Activated CD4-positive, alpha-beta T cell treated with anti-CD3 and anti-CD28 coated beads for 24 hours (primary cell): ENCODE measurements at regions not wholly inside any gene's neighbourhood (a gene's known extent, or its start where the extent isn't known, plus 50 kb on each side); places are given as distances from the start of the nearest gene placed in this dataset.
"Not testable (repeated sequence)": the region's sequence is repeated elsewhere in the genome, so short reads cannot be mapped to it uniquely, and the experiment has no call there.

Source experiments
- DNase-seq, 2 donors: peaks; one replicate each; pipeline ENCODE4 v3.0.0-alpha.2; 2020; ENCODE audit warnings: low read depth in 2 of 2

DNA sequence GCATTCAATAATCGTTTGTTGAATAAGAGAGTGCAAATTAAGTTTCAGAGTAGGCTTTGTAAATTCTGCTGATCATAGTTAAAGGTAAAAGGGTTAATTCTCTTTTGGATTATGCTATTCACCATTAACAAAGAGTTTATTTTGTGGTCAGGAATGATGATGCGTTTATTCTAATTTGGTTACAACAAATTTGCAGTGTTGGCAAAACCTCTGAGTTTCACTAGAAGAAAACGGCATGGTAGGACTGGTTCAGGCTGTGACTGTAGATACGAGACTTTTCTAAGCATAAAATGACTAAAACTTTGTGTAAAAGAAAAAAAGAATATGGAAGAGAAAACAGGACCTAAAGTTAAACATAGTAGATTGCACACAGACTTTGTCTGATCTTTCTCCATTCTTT is 234.7 kb downstream of the TLR4 start:
- DNase-seq: no peak

DNA sequence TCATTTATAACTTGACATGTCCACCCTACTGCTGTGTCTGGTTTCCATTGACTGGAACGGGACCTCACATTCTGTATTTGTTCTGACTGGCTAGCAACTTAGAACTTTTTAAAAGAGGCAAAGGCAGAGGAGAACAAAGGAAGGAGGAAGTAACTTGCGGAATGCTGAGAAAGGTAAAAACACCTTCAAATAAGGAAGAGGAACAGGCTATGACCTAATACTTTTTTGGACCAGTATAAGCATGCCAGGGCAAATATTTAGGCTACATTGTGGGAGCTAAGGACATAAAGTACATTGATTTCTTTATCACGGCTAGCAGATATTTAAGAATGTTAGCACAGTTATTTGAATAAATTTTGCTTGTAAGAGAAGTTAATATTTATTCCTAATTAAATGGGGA is 240.5 kb downstream of the TLR4 start:
- not testable (repeated sequence) for DNase-seq

DNA sequence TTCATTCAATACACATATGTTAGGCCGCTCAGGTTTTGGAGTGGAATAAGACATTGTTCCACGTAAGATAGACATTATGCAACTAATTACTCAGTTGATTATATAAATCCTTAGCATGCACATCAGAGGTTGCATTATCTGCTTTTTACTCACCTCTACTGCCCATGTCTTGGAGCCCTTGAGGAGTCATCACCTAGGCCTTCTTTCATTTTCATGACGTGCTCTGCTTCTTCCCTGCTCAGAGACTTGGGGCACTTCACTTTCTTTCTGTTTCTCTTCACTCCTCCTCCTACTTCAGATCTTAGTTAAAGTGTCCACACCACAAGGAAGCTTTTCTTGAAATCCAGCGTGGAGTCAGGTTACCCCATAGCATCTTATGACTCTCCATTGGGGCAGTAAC is 241.1 kb downstream of the TLR4 start:
- no peak for DNase-seq

DNA sequence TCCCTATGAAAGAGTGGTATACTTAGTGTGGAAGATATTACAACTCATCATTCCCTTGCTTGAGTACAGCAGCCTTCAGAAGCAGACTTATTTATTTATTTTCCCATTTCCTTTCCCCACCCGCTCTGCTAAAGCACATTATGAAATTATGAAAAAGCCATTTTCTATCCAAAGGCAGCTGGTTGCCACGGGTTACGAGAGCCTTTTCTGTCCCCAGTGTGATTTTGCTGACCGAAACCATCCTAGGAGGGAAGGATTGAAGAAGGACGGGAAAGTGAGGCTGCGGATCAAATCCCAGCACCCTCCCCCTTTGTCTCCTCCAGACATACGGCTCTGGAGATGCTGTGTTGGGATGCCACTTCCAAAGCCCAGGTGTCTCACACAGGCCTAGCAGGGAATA is 246.9 kb downstream of the TLR4 start:
- DNase-seq: no peak

DNA sequence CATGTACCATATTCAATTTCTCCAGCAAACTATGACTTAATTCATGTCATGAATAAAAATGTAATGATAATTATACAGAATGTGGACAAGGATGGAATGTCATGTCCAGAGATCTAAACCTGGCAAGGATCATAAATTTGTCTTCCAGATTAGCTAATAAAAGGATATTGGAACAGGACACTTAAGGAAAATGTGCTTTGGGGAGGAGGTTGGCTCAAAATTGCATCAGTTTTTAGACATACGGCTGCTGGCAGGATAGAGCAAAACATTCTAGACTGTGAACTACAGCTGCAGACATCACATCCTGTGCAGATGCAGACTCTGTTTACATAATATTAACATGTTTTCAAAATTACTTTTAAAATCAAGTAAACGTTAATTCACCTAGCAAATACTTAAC is 248.4 kb downstream of the TLR4 start:
- DNase-seq: no peak

DNA sequence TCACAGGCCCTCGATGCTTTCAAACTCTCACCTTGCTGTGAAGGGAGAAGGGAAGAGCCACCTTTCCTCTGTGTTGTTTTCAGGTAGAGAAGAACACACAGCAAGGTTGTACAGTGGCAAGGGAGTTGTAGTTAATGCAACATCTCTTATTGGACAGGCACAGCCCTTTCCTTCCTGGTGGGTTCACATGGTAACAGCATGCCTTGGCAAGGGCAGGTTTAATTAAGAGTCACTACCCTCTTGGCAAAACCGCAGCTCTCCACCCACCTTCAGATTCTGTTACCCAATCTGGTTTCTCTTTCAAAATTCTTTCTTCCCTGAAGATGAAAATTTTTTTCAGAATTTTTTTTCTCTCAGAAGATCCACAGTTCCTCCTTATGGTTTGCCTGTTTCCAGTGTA is 253.1 kb downstream of the TLR4 start:
- no peak for DNase-seq

DNA sequence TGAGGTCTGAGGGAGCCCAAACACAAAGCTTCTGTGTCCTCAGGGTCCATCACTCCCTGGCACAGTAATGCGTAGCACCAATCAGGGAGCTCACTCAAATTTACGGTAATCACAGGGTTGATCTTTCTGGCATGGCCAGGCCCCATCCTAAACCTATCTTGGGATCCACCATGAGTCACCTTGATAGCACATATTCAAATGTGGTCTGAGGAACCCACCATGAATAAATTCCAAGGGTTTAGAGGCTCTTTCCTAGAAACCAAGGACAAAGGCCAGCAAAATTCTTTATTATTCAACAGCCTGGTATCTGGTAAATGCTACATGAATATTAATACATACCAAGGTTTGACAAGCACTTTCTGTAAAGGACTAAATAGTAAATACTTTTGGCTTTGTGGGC is 254.5 kb downstream of the TLR4 start:
- DNase-seq: no peak

DNA sequence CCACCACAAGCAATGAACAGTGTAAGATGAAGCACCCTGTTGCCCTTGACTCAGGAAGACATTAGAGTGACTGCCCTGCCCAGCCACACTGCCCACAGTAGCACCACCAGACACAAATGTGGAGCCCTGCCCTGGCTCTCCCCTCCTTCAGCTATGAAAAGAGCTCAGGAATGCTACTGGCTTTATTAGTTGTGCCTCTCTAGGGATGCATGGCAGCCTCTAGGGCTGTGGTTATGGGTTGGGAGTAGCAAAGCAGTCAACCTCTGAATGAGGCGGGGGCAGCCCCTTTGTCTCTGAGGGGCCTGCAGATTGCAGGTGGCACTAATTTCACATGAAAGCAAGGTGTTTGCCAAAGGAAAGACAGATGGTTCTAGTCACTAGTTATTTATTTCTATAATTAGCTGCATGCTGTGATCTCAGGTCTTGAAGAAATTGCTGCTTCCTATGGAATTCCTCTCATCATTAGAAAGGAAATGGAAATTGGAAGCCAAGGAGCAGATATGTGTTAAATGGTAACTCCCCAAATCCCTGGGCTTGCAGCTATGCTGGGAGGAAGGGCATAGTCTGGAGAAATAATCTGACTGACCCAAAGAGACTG is 259.4 kb downstream of the TLR4 start:
- no peak for DNase-seq

DNA sequence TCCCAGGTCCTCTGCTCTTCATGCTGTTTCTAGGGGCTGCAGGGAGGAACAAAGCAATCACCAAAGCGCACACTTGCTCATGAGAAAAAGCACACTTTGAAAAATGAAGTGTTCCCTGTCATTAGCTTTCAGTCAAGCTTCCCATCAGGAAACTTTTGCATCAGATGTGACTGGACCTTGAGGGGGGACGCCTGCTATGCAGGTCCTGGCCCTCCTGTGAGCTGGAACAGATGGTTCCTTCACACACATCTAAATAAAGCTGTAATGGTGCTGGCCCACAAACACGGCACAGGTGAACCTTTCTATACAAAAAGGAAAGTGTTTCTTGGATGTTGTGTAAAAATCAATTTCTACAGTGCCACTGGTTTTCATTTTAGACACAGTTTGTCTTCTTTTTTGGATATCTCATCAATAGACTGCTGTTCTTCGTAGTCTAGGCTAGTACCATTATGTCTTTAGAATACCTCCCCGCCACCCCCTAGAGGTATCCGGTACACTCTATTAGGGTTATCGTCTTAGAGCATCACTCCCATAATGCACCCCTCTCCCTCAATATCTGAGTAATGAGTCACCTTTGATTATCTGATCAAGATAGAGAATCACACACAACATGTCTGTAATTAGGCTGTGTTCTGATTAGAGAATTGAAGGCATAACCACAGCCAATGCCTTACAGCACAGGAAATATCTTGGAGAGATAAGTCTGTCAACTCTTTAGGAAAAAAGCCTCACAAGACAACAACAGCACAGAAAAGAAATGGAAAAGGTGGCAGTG is 266.3 kb downstream of the TLR4 start:
- DNase-seq: no peak

DNA sequence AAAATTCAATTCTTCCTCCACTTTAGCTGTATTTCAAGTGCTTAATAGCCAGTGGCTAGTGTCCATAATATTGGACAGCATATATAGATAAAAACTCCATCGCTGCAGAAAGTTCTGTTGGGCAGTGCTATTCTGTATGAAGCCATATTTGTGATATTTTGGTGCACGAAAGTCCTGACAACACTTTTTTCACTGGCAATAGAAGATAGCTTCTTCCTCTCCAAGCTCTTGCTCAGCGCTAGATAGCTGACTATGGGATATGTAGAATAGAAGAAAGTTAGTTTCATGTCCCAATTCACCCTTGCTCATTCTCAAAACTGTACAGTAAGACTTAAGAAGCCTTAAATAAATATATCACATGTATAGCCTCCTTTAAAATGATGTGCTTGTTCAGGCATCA is 269.9 kb downstream of the TLR4 start:
- no peak for DNase-seq

DNA sequence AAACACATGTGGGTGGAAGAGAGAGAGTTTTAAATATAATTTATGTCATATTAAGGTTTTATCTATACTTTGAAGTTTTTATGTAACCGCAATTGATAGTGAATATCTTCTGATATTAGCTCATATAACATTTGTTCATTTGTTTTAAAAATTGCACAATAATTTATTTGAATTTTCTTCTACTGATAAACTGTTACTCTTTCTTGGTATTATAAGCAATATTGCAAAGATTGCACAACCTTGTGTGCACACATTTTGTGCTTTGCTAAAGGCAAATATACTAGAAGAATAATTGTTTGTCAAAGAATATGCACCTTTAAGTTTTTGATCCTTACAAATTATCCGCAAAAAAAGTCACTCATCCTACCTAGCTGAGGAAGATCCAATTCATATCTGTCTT is 275.7 kb downstream of the TLR4 start:
- DNase-seq: no peak

DNA sequence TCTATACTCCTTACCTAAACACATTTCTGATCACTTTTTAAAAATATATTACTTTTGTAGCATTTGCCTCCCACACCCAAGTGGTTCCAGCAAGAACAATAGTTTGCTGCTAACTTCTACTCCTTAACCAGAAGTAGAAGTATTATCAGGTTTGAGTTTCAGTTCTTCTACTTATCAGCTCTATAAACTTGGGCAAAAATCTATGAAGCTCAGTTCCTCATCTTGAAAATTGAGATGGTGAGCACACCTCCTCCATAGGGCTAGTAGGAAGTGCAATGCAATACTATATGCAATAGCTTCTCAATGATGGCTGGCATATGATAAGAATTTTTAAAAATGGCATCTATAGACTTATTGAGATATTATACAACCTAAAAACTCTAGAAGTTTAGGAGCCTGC is 283.7 kb downstream of the TLR4 start:
- DNase-seq: no peak

DNA sequence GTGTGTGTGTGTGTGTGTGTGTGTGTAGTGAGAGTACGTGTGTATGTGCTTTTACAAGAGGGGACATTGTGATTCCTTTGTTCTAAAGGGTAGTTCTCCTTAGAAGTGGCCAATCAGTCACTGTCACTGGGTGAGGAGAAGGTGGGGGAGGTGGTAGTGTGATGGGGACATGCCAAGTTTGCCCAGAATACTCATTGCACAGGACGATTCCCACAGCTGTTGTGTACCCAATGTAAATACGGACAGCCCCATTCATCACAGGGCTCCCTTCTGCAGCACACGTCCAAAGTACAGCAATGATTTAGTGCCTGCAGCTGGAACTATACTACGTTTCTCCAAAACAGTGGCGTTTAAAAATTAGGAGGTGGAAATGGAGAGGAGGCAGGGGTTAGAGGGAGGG is 287.8 kb downstream of the TLR4 start:
- DNase-seq: no peak

DNA sequence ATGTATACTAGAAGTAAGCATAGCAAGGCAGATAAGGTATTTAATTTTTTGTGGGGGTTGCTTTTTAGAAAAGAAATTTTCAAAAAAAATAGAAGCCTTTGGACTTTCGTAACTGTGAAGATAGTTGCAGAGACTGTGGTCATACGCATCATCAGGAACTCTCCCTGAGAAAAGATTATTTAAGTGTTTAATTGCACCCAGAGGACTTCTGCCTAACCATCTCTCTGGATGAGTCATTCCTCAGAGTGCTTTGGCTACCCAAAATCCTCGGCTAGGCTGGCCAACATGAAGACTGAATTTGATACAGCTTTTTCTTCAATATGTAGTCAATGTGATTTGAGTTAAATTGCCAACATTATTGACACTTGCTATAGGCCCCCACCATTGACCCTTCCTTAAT is 296.4 kb downstream of the TLR4 start:
- no peak for DNase-seq

DNA sequence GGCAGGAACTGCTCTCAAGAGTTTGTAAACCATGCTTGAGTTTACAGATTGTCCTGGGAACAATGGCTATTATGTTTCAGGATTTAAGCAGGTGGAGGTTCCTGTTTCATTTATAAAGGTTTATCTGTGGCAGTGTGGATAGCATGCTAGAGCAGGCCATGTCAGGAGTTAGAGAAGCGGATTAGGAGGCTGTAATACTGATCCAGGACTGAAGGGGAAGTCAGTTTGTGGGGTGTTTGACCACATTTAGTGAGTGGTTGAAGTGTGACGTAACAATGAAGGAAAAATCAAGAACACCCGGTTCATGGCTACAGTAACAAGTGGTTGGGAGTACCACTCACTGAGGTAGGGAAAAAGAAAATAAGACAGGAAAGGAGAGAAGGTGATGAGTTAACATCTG is 299.0 kb downstream of the TLR4 start:
- DNase-seq: no peak

DNA sequence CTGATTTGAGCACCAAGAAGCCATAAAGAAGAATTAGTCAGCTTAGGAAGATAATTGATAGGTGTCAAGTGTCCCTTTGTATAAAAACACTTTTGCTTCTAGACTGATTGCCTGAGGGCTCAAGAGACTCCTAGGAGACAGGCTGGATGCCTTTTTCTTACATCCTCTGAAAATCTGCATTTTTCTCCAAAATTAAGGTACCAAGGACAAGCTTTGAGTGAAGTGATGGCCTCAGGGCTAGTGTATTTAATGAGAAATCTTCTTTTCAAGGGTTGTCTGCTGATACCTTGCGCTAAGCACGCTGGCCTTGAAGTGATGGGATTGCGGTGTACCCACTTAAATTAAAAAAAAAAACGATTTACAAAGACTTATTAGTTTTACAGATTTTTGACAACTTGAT is 304.0 kb downstream of the TLR4 start:
- DNase-seq: no peak

DNA sequence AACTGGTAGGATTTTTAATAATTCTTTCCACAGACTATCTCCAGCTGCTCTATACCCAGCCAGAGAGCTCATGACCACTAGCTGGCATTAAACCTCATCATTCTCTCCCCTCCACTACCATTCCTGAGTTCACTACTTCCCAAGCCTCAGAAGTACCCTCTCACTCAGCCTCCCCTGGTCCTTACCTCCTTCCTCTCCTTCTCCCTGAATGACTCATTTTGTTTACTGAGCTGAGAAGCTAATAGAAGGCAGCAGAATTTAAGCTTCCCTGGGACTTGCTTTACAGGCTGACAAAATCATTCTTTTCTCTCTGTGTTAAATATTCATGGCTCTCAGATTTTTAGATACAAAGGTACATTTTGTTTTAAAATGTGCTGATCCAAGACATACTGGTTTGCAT is 305.4 kb downstream of the TLR4 start:
- DNase-seq: no peak

DNA sequence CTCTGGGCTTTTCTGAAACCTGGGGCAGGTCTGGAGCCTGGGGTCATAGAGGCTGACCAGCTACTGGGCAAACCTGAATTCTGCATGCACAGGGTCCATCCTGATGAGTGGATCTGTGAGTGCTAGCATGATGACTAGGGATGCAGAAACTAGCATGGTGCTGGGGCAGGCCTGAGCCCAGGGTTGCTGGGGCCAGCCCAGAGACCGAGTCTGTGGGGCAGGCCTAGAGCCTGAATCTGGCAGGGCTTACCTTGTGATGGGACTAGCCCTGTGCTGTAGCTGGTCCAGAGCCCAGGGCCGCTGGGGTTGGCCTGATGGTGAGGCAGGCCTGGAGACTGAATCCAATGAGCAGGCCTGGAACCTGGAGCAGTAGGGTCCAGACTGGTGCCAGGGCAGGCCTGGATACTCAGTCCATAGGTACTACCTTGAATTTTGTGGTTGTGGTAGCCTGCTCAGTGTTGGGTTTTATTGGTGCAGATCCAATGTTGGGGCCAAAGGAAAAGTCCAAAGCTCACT is 313.5 kb downstream of the TLR4 start:
- no peak for DNase-seq

DNA sequence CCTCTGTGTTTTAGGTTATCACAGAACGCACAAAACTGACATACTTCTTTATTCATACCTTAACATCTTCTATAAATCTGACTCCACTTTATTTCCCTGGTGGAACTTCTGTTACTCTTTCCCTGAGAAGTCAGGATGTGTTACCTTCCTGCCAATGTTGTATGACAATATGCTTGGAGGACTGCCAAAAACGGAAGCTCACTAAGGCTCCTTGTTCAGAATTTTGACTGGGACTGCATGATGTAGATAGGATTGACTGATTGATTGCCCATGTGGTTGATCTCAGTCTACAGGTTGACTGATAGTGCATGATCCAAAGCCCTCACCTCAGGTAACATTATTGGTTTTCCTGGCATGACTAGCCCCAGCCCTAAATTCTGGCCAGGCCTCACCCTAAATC is 319.4 kb downstream of the TLR4 start:
- DNase-seq: no peak

DNA sequence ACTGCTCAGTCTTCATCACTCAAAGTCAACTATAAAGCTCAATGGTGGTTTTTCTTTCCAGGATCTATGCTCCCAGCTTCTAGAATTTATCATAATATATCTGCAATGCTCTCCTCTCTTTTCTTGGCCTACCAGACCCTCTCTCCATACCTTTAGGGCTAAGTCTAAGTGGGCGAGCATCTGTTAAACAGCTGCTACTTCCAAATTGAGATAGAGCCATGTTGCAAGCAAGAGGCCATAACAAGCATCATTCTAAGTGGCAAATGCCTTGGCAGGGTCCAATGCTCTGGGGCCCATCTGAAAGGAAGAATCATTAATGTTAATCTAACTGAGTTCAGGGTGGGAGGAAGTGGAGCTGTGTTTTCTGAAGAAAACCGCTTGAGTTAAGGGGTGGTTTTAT is 324.0 kb downstream of the TLR4 start:
- no peak for DNase-seq

DNA sequence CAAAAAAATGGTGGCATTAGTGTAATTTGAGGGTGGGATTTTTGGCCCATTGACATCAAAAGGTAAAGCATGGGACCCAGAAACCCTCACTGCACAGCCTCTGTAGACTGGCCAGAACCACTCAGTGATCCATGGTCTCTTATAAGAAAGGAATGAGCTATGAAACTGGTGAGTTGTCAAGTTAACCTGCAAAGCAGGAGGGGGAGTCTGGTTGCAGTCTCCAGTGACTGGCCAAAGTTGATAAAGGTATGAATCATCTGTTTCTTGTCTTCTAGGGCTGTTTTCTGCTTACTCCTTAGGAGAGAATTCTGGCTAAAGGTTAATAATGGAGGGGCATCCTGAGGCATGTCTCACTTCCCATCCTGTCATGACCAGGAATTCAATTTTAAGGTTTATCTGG is 325.2 kb downstream of the TLR4 start:
- no peak for DNase-seq

DNA sequence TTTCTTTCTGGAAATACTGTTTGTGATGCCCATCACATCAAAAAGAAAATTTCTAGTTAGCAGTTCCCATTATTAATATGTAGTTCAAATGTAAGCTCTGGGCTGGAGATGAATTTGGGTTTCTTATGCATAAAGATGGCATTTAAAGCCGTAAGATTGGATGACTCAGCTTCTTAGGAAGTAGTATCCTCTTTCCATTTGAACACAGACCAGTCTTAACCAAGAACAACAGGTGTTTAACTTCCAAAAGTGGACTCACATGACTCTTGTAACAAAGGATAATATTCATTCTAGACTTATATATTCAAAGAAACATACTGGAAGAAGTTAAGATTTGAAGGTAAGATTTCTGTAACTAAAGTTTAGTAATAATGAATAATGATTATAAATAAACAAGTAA is 330.5 kb downstream of the TLR4 start:
- DNase-seq: no peak

DNA sequence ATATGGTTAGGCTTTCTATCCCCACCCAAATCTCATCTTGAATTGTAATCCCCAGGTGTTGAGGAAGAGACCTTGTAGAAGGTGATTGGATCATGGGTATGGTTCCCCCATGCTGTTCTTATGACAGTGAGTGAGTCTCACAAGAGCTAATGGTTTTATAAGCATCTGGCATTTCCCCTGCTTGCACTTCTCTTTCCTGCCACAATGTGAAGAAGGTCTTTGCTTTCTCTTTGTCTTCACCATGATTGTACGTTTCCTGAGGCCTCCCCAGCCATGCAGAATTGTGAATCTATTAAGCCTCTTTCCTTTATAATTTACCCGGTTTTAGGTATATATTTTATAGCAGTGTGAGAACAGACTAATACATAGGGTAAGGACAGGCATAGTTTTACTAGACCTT is 334.5 kb downstream of the TLR4 start:
- no peak for DNase-seq

DNA sequence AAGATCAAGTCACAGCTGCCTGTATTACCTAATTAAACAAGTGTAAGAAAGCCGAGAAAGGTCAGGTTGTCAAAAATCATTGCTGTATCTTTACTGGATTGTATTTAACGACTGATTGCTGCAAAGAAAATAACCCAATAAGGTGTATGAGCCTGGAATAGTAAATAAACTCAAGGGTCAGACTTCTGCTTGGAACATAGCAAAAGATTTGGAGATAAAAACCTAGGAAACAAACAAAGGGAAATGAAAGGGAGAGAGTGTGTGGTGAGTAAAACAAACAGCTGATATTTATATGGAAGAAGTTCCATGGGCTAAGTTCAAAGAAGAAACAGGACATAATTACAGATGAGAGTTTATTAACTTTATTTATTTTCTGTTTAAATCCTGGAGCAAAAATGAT is 354.0 kb downstream of the TLR4 start:
- DNase-seq: no peak
